H1 (cell line): ENCODE measurements at regions not wholly inside any gene's neighbourhood (a gene's known extent, or its start where the extent isn't known, plus 50 kb on each side); places are given as distances from the start of the nearest gene placed in this dataset.

Experiments used
- CTCF ChIA-PET: fragments of 300-600 bp; sonication (Branson Sonifier 250); formaldehyde crosslinking; loops from one replicate; lab custom pipeline; 2021; ENCODE audit not compliant: partially characterized antibody; lab: Charles Lee
- POLR2A ChIA-PET: fragments of 300-600 bp; sonication (Branson Sonifier 250); formaldehyde crosslinking; loops from one replicate; lab custom pipeline; 2021; ENCODE audit warnings: inconsistent platforms; ENCODE audit not compliant: partially characterized antibody; lab: Charles Lee
- DNase-seq, 2 experiments: peaks; one replicate each; pipeline versions ENCODE4 v3.0.0 to v3.0.0-alpha.2; 2010 to 2022; ENCODE audit warnings: low spot score in 2 of 2, low read depth in 1 of 2, mixed read lengths in 1 of 2
- FAIRE-seq: peaks from 2 replicates; lab custom pipeline; 2011; peaks lifted over from hg19 to GRCh38; lab: Jason Lieb, UNC
- H2AFZ ChIP-seq: 2 replicates; pipeline ENCODE4 v1.8.1; 2012; ENCODE audit warnings: low read length, inconsistent platforms
- H2AK5ac ChIP-seq: 2 replicates; pipeline ENCODE4 v1.6.1; 2013; ENCODE audit warnings: low read depth, low read length
- H2BK120ac ChIP-seq: replicated peaks from 2 replicates; pipeline ENCODE3; 2013; ENCODE audit warnings: low read depth, low read length, inconsistent platforms
- H2BK12ac ChIP-seq: 2 replicates; pipeline ENCODE4 v1.6.1; 2013; ENCODE audit warnings: low read depth, low read length
- H2BK15ac ChIP-seq: 2 replicates; pipeline ENCODE4 v1.6.1; 2013; ENCODE audit warnings: low read length
- H2BK20ac ChIP-seq: 2 replicates; pipeline ENCODE4 v1.6.1; 2013; ENCODE audit warnings: low read length
- H2BK5ac ChIP-seq: 2 replicates; pipeline ENCODE4 v1.6.1; 2013; ENCODE audit warnings: low read depth, low read length
- H3K14ac ChIP-seq: 2 replicates; pipeline ENCODE4 v1.6.1; 2013; ENCODE audit warnings: inconsistent platforms; ENCODE audit not compliant: insufficient read length
- H3K18ac ChIP-seq: 2 replicates; pipeline ENCODE4 v1.6.1; 2013; ENCODE audit warnings: low read length; ENCODE audit errors: extremely low read depth
- H3K23ac ChIP-seq: 2 replicates; pipeline ENCODE4 v1.6.1; 2013; ENCODE audit warnings: inconsistent platforms; ENCODE audit not compliant: insufficient read length
- H3K23me2 ChIP-seq: 2 replicates; pipeline ENCODE4 v1.6.1; 2013; ENCODE audit warnings: low read depth, low read length
- H3K27ac ChIP-seq: 2 replicates; pipeline ENCODE4 v1.6.1; 2011; ENCODE audit warnings: low read depth, low read length, inconsistent platforms
- H3K27me3 ChIP-seq, 4 experiments: replicated peaks in 1 of 4; 1 replicate in 1 of 4; 2 replicates in 3 of 4; pipeline versions ENCODE4 v1.6.1 to v1.8.1; 2011 to 2013; ENCODE audit warnings: low read length in 3 of 4, mild to moderate bottlenecking in 3 of 4, inconsistent platforms in 2 of 4, mixed read lengths in 2 of 4, moderate library complexity in 1 of 4; ENCODE audit not compliant: control insufficient read depth in 3 of 4, insufficient read depth in 3 of 4; ENCODE audit errors: extremely low read depth in 1 of 4
- H3K36me3 ChIP-seq, 4 experiments: 2 replicates each; pipeline versions ENCODE4 v1.6.1 to v1.8.1; 2011 to 2013; ENCODE audit warnings: mild to moderate bottlenecking in 4 of 4, low read length in 3 of 4, moderate library complexity in 2 of 4, control low read depth in 1 of 4, inconsistent platforms in 1 of 4; ENCODE audit not compliant: insufficient read depth in 4 of 4, control insufficient read depth in 2 of 4
- H3K4ac ChIP-seq: replicated peaks from 2 replicates; pipeline ENCODE3; 2013; ENCODE audit warnings: low read length, low read depth, mixed read lengths, inconsistent platforms; ENCODE audit not compliant: insufficient read length
- H3K4me1 ChIP-seq, 4 experiments: replicated peaks in 1 of 4; 1 replicate in 1 of 4; 2 replicates in 3 of 4; pipeline versions ENCODE4 v1.6.1 to v1.8.1; 2011 to 2013; ENCODE audit warnings: low read length in 3 of 4, inconsistent platforms in 2 of 4, mixed read lengths in 1 of 4; ENCODE audit not compliant: insufficient read depth in 4 of 4, control insufficient read depth in 3 of 4
- H3K4me2 ChIP-seq, 2 experiments: 2 replicates each; pipeline versions ENCODE4 v1.6.1 to v1.8.1; 2011 to 2013; ENCODE audit warnings: low read depth in 2 of 2, low read length in 2 of 2, control low read depth in 1 of 2, inconsistent platforms in 1 of 2, mild to moderate bottlenecking in 1 of 2; ENCODE audit not compliant: insufficient read depth in 1 of 2
- H3K4me3 ChIP-seq, 4 experiments: fragments of 200-600, 300-600 bp in 1 of 4; sonication (generic), shearing (Covaris generic), sonication (Bioruptor Twin) in 1 of 4; 2 replicates each; pipeline versions ENCODE4 v1.5.1 to v1.8.1; 2011 to 2016; ENCODE audit warnings: low read length in 4 of 4, low read depth in 3 of 4, control low read depth in 2 of 4, inconsistent platforms in 2 of 4, mild to moderate bottlenecking in 2 of 4, mixed read lengths in 1 of 4, moderate library complexity in 1 of 4; ENCODE audit not compliant: insufficient read depth in 2 of 4; ENCODE audit errors: extremely low read depth in 1 of 4
- H3K56ac ChIP-seq: replicated peaks from 2 replicates; pipeline ENCODE3; 2013; ENCODE audit warnings: low read depth, mild to moderate bottlenecking, mixed read lengths, low read length, inconsistent platforms; ENCODE audit not compliant: insufficient read length
- H3K79me1 ChIP-seq: 2 replicates; pipeline ENCODE4 v1.6.1; 2013; ENCODE audit warnings: low read depth, low read length, control low read depth
- H3K79me2 ChIP-seq, 2 experiments: 2 replicates each; pipeline versions ENCODE4 v1.6.1 to v1.8.1; 2012 to 2013; ENCODE audit warnings: low read length in 2 of 2, mild to moderate bottlenecking in 2 of 2, inconsistent platforms in 1 of 2; ENCODE audit not compliant: insufficient read depth in 2 of 2, control insufficient read depth in 1 of 2
- H3K9ac ChIP-seq, 4 experiments: replicated peaks in 1 of 4; 1 replicate in 1 of 4; 2 replicates in 3 of 4; pipeline versions ENCODE4 v1.6.1 to v1.8.1; 2011 to 2013; ENCODE audit warnings: low read depth in 3 of 4, low read length in 3 of 4, control low read depth in 2 of 4, mild to moderate bottlenecking in 2 of 4, moderate library complexity in 2 of 4, inconsistent platforms in 1 of 4; ENCODE audit errors: extremely low read depth in 1 of 4
- H3K9me3 ChIP-seq, 2 experiments: 2 replicates each; pipeline versions ENCODE4 v1.6.1 to v1.8.1; 2012 to 2013; ENCODE audit warnings: mild to moderate bottlenecking in 2 of 2, moderate library complexity in 2 of 2, control low read depth in 1 of 2, inconsistent platforms in 1 of 2, low read depth in 1 of 2, low read length in 1 of 2, mixed read lengths in 1 of 2; ENCODE audit not compliant: insufficient read depth in 2 of 2
- H4K20me1 ChIP-seq, 2 experiments: replicated peaks in 1 of 2; 2 replicates each; pipeline versions ENCODE3 to v1.8.1; 2011 to 2013; ENCODE audit warnings: inconsistent platforms in 2 of 2, low read length in 2 of 2, mild to moderate bottlenecking in 1 of 2; ENCODE audit not compliant: insufficient read depth in 2 of 2, control insufficient read depth in 1 of 2
- H4K5ac ChIP-seq: 2 replicates; pipeline ENCODE4 v1.6.1; 2013; ENCODE audit warnings: low read length, low read depth, mixed read lengths, inconsistent platforms; ENCODE audit not compliant: insufficient read length
- H4K8ac ChIP-seq: 2 replicates; pipeline ENCODE4 v1.8.0; 2013; ENCODE audit warnings: mild to moderate bottlenecking, moderate library complexity, low read length, inconsistent platforms; ENCODE audit not compliant: insufficient read depth; ENCODE audit errors: extremely low read depth
- H4K91ac ChIP-seq: replicated peaks from 2 replicates; pipeline ENCODE3; 2013; ENCODE audit warnings: low read length, mixed read lengths, inconsistent platforms; ENCODE audit not compliant: insufficient read length
- BACH1 ChIP-seq: IDR thresholded peaks from 2 replicates; pipeline ENCODE4 v1.6.1; 2012; ENCODE audit warnings: low read length, improper control_type of control experiment
- CHD1 ChIP-seq: IDR thresholded peaks from 2 replicates; pipeline ENCODE4 v1.6.1; 2012; ENCODE audit warnings: low read depth, low read length, improper control_type of control experiment
- CREB1 ChIP-seq: IDR thresholded peaks from 2 replicates; pipeline ENCODE4 v1.6.1; 2012; ENCODE audit warnings: inconsistent platforms
- CTBP2 ChIP-seq: IDR thresholded peaks from 2 replicates; pipeline ENCODE4 v1.7.0; 2011; ENCODE audit warnings: borderline replicate concordance, mild to moderate bottlenecking, moderate library complexity, mixed read lengths, low read length; ENCODE audit not compliant: insufficient read depth, insufficient read length
- EZH2 ChIP-seq: fragments of 200-600 bp; sonication (generic); IDR thresholded peaks from 2 replicates; pipeline ENCODE4 v1.7.1; 2012; ENCODE audit warnings: low read depth, mild to moderate bottlenecking, moderate library complexity, low read length, inconsistent platforms; ENCODE audit not compliant: severe bottlenecking
- FOSL1 ChIP-seq: IDR thresholded peaks from 2 replicates; pipeline ENCODE4 v1.6.1; 2011; ENCODE audit warnings: mild to moderate bottlenecking, low read depth, low read length, moderate library complexity; ENCODE audit not compliant: insufficient read depth
- KDM1A ChIP-seq: fragments of 200-600, 300-600 bp; sonication (generic); IDR thresholded peaks from 2 replicates; pipeline ENCODE4 v1.7.1; 2016; ENCODE audit warnings: mild to moderate bottlenecking, low read length, borderline replicate concordance
- KDM4A ChIP-seq: IDR thresholded peaks from one replicate; pipeline ENCODE4 v1.7.1; 2012; ENCODE audit warnings: low read depth, mild to moderate bottlenecking, moderate library complexity, low read length, inconsistent platforms; ENCODE audit not compliant: severe bottlenecking
- PHF8 ChIP-seq: fragments of 200-600 bp; sonication (generic); conservative IDR thresholded peaks from 2 replicates; pipeline ENCODE4 v1.7.1; 2012; ENCODE audit warnings: low read depth, mild to moderate bottlenecking, inconsistent platforms, low read length, moderate library complexity
- POLR2A ChIP-seq, 2 experiments: IDR thresholded peaks; 1 replicate in 1 of 2; 2 replicates in 1 of 2; pipeline ENCODE4 v1.6.1; 2011; ENCODE audit warnings: low read depth in 2 of 2, low read length in 2 of 2, mild to moderate bottlenecking in 2 of 2; ENCODE audit errors: control extremely low read depth in 1 of 2
- RBBP5 ChIP-seq: IDR thresholded peaks from 2 replicates; pipeline ENCODE4 v1.7.1; 2012; ENCODE audit warnings: low read depth, mild to moderate bottlenecking, inconsistent platforms, low read length, moderate library complexity, borderline replicate concordance
- RNF2 ChIP-seq: fragments of 200-900, 300-1000 bp; sonication (generic); IDR thresholded peaks from 2 replicates; pipeline ENCODE4 v1.7.1; 2016; ENCODE audit warnings: borderline replicate concordance, low read depth, mild to moderate bottlenecking, antibody characterized with exemption, low read length; ENCODE audit not compliant: poor library complexity, severe bottlenecking; ENCODE audit errors: missing control alignments
- SP1 ChIP-seq: IDR thresholded peaks from 2 replicates; pipeline ENCODE4 v1.6.1; 2011; ENCODE audit warnings: low read depth, low read length
- SRF ChIP-seq: IDR thresholded peaks from 2 replicates; pipeline ENCODE4 v1.6.1; 2011; ENCODE audit warnings: mild to moderate bottlenecking, low read depth, low read length, moderate library complexity
- WGBS, 2 experiments: shearing (Covaris generic) in 1 of 2; methylation state at CpG; one replicate each; pipeline versions ENCODE4 v1.1.6 to v1.1.7; 2013 to 2015; ENCODE audit warnings: low lambda C conversion rate in 2 of 2, mixed read lengths in 2 of 2, inconsistent platforms in 1 of 2, low coverage in 1 of 2, missing lambda C conversion rate in 1 of 2; ENCODE audit not compliant: insufficient replicate concordance in 2 of 2, insufficient coverage in 1 of 2, insufficient read length in 1 of 2; ENCODE audit errors: extremely low coverage in 1 of 2, missing lambda C conversion rate in 1 of 2; 5-methylcytosine and 5-hydroxymethylcytosine counted together
- TF ChIP-seq, protein P1 (sequence below): IDR thresholded peaks from 2 replicates; pipeline ENCODE4 v1.6.1; 2012; ENCODE audit warnings: inconsistent platforms

GRCh38 chr3:159244933-159245332 lies 443.1 kb downstream of the MFSD1 start:
- Histone ChIP-seq H4K20me1 (no peaks in the 10 kb centered on the region), H2BK12ac (no peak overlapping the region), H4K5ac (no peak overlapping the region), H3K18ac (no peak overlapping the region), H3K36me3 (no peaks in the 10 kb centered on the region), H3K9ac (no peak overlapping the region), H3K79me1 (no peaks in the 10 kb centered on the region), H2AFZ (no peak overlapping the region), H2AK5ac (no peak overlapping the region), H3K27me3 (no peaks in the 10 kb centered on the region), H3K9me3 (no peaks in the 10 kb centered on the region), H3K23ac (no peak overlapping the region), H2BK15ac (no peak overlapping the region), H4K91ac (no peak overlapping the region), H3K23me2 (no peaks in the 10 kb centered on the region; the same call in 1 of the 2 replicates), H3K27ac (no peak overlapping the region), H3K56ac (no peak overlapping the region), H2BK5ac (no peak overlapping the region), H2BK120ac (no peak overlapping the region), H3K14ac (no peak overlapping the region), H3K4ac (no peak overlapping the region), H3K79me2 (no peaks in the 10 kb centered on the region), H3K4me1 (no peaks in the 10 kb centered on the region), H3K4me2 (no peak overlapping the region), H3K4me3 (no peak overlapping the region), H4K8ac (no peak overlapping the region), H2BK20ac (no peak overlapping the region)
- WGBS, 2 experiments, result 78% methylated on average over 4 of the region's 4 CpGs; no CpG with 5 or more reads in 1 of the 2 experiments
- CTCF ChIA-PET, result interaction anchor here (1.5 to 4.0 kb wide), 4 partner anchors 8 to 399 kb away, joined by 3 to 19 read pairs (median 12); no protein-coding TSS in a partner anchor
- POLR2A ChIA-PET, result no interaction called here
- DNase-seq (no peak), FAIRE-seq (no peak)
- TF ChIP-seq POLR2A (IDR thresholded peaks at IDR 0.05; ENCODE audit: control extremely low read depth in 1 of 2, low read depth in 2 of 2, low read length in 2 of 2), result no peak
- TF ChIP-seq RBBP5, result no peak
- TF ChIP-seq KDM1A, result no peak
- TF ChIP-seq, protein P1, sequence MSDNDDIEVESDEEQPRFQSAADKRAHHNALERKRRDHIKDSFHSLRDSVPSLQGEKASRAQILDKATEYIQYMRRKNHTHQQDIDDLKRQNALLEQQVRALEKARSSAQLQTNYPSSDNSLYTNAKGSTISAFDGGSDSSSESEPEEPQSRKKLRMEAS, result no peak
- TF ChIP-seq KDM4A, result no peak
- TF ChIP-seq BACH1, result no peak
- TF ChIP-seq EZH2, result no peak
- no peak for TF ChIP-seq CHD1
- TF ChIP-seq PHF8, result no peak
- no peak for TF ChIP-seq CTBP2
- TF ChIP-seq RNF2, result no peak
- TF ChIP-seq SP1, result no peak
- TF ChIP-seq CREB1, result no peak
- TF ChIP-seq FOSL1, result no peak
- no peak for TF ChIP-seq SRF
